Spleen (tissue), 7 donors: ENCODE measurements at regions not wholly inside any gene's neighbourhood (a gene's known extent, or its start where the extent isn't known, plus 50 kb on each side); places are given as distances from the start of the nearest gene placed in this dataset.

Experiments
- POLR2A ChIP-seq, 3 donors: fragments of 450-650 bp; IDR thresholded peaks; one replicate each; pipeline ENCODE4 v1.5.1; 2017; ENCODE audit warnings: antibody characterized with exemption in 3 of 3, mild to moderate bottlenecking in 1 of 3
- TF ChIP-seq, protein P1 (sequence below), 11 experiments: fragments of 200-600 bp in 7 of 11; fragments of 450-650 bp in 4 of 11; sonication (generic) in 4 of 11; IDR thresholded peaks in 8 of 11; conservative IDR thresholded peaks in 3 of 11; 1 replicate in 7 of 11; 2 replicates in 4 of 11; pipeline versions ENCODE4 v1.4.0 to v1.8.0; 2016 to 2021; ENCODE audit warnings: antibody characterized with exemption in 11 of 11, inconsistent platforms in 4 of 11, mild to moderate bottlenecking in 1 of 11
- donor health status: DM: no; HTN: no; CAD: no; lungs with moderate emphysema.
- donor health status: DM: no; HTN: no; CAD: no.
- donor health status: DM: no; HTN: no; CAD: no.

GRCh38 chr4:30919458-30919857, 199.3 kb downstream of the PCDH7 start:
- TF ChIP-seq, protein P1, sequence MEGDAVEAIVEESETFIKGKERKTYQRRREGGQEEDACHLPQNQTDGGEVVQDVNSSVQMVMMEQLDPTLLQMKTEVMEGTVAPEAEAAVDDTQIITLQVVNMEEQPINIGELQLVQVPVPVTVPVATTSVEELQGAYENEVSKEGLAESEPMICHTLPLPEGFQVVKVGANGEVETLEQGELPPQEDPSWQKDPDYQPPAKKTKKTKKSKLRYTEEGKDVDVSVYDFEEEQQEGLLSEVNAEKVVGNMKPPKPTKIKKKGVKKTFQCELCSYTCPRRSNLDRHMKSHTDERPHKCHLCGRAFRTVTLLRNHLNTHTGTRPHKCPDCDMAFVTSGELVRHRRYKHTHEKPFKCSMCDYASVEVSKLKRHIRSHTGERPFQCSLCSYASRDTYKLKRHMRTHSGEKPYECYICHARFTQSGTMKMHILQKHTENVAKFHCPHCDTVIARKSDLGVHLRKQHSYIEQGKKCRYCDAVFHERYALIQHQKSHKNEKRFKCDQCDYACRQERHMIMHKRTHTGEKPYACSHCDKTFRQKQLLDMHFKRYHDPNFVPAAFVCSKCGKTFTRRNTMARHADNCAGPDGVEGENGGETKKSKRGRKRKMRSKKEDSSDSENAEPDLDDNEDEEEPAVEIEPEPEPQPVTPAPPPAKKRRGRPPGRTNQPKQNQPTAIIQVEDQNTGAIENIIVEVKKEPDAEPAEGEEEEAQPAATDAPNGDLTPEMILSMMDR (IDR thresholded peaks at IDR 0.05 in 8 of 11, conservative IDR thresholded peaks at IDR 0.05 in 3 of 11) = no peak
- TF ChIP-seq POLR2A (IDR thresholded peaks at IDR 0.05) = no peak
